ENCODE measurements at regions not wholly inside any gene's neighbourhood (a gene's known extent, or its start where the extent isn't known, plus 50 kb on each side); places are given as distances from the start of the nearest gene placed in this dataset.

DNA sequence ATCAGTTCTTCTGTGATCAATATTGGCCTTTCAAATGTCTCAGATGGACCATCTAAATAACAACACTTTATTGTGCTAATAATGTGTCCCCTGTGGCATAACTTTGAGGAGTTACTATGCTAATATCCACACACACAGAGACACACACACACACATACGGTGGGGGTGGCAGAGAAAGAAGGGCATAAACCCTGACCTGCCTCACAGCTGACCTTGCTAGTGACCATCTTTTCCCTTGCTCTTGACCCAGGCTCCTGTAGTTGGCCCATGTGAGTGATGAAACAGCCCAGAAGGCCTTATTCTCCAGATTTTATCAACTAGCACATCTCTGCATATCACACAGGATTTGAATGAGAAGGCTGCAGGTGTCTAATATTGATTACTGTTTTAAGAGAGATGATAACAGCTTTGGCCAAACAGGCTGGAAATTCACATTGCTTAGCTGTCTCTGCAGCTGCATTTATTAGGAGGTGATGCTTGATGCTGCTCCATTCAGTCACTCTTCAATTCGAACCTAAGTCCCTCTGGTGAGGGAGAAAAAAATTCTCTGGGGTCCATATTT, 176.4 kb downstream of the ACTR3 start:
- Histone ChIP-seq H3K4me1 (ENCODE audit: low read depth) (no peaks in the 10 kb centered on the region), H3K4me3 (no peak overlapping the region), H3K9me3 (no peaks in the 10 kb centered on the region), H3K36me3 (ENCODE audit: low read depth) (no peaks in the 10 kb centered on the region)
- no peak for ATAC-seq
- intact Hi-C loops (cut with DNase I, micrococcal nuclease), result no loop called here
- TF ChIP-seq, protein P1, sequence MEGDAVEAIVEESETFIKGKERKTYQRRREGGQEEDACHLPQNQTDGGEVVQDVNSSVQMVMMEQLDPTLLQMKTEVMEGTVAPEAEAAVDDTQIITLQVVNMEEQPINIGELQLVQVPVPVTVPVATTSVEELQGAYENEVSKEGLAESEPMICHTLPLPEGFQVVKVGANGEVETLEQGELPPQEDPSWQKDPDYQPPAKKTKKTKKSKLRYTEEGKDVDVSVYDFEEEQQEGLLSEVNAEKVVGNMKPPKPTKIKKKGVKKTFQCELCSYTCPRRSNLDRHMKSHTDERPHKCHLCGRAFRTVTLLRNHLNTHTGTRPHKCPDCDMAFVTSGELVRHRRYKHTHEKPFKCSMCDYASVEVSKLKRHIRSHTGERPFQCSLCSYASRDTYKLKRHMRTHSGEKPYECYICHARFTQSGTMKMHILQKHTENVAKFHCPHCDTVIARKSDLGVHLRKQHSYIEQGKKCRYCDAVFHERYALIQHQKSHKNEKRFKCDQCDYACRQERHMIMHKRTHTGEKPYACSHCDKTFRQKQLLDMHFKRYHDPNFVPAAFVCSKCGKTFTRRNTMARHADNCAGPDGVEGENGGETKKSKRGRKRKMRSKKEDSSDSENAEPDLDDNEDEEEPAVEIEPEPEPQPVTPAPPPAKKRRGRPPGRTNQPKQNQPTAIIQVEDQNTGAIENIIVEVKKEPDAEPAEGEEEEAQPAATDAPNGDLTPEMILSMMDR (IDR thresholded peaks at IDR 0.05), result no peak
- no peak for DNase-seq

DNA sequence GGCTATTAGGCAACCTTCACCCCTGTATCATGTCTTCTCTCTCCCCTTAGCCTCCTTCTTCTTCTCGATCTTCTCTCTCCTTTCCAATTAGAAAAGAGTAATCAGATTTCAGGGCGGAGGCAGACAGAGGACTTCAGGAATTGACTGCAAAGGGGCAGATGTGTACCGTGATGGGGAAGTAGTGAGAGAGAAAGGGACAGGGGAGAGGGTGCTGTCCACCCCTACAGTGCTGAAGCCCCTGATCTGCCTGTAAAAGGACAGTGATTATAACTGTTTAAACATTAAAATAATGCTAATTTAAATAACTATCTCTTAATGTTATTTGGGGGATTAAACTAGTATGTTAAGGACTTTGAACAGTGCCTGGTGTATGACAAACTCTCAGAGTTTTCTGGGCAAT, 178.5 kb downstream of the ACTR3 start:
- H3K9me3 ChIP-seq, result no peaks in the 10 kb centered on the region
- no peak overlapping the region for H3K4me3 ChIP-seq
- intact Hi-C loops (cut with DNase I, micrococcal nuclease), result no loop called here
- H3K36me3 ChIP-seq (ENCODE audit: low read depth), result no peaks in the 10 kb centered on the region
- H3K4me1 ChIP-seq (ENCODE audit: low read depth), result no peaks in the 10 kb centered on the region
- peak in 1 of 3 donors; percentile 16 for DNase-seq
- no peak for ATAC-seq
- TF ChIP-seq, protein P1 (IDR thresholded peaks at IDR 0.05), result no peak

DNA sequence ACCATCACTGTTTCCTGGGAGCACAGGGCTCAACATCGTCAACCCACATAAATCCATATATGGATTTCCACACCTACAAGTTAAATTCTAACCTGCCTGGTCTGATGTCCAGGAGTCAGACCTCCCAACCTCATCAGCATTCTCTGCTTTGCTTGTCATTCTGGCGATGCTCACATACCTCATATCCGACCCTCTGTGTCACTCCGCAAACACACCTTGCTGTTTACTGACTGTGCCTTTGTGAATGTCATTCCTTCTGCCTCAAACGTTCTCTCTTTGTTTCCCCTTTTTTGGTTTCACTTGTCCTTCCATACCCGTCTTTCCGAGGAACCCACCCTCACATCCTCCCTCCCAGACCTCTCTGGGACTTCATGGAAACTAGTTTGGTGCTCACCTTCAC, 187.1 kb downstream of the ACTR3 start:
- H3K4me3 ChIP-seq, result no peak overlapping the region
- ATAC-seq (no peak), DNase-seq (no peak)
- H3K4me1 ChIP-seq (ENCODE audit: low read depth), result no peaks in the 10 kb centered on the region
- no peaks in the 10 kb centered on the region for H3K36me3 ChIP-seq (ENCODE audit: low read depth)
- H3K9me3 ChIP-seq, result no peaks in the 10 kb centered on the region
- intact Hi-C loops (cut with DNase I, micrococcal nuclease), result no loop called here
- TF ChIP-seq, protein P1 (IDR thresholded peaks at IDR 0.05), result no peak

DNA sequence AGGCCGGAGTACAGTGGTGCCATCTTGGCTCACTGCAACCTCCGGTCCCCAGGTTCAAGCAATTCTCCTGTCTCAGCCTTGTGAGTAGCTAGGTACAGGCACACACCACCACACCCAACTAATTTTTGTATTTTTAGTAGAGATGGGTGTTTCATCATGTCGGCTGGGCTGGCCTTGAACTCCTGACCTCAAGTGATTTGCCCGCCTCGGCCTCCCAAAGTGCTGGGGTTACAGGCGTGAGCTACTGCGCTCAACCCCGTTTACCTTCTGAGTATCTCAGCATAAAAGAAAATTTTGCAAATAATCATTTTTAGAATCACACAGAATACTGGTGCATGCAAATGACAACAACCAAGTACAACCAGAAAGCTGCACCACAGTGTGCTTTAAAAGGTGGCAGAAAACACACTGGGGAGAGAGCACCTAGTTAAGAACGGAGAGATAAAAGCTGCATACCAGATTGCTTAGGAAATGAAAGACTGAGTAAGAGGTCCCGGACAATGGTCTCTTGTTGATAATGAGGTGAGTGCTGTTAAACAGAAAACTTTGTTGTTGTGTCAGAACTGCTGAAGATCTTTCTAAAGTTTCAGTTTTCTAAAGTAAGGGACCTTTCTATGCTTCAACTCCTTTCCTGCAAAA, 189.6 kb downstream of the ACTR3 start:
- Histone ChIP-seq H3K9me3 (no peaks in the 10 kb centered on the region), H3K4me1 (ENCODE audit: low read depth) (peaks cover 3% of the 10 kb centered on the region), H3K36me3 (ENCODE audit: low read depth) (no peaks in the 10 kb centered on the region), H3K4me3 (no peak overlapping the region)
- intact Hi-C loops (cut with DNase I, micrococcal nuclease), result no loop called here
- DNase-seq (no peak), ATAC-seq (no peak)
- TF ChIP-seq, protein P1 (IDR thresholded peaks at IDR 0.05), result no peak

GRCh38 chr2:114082731-114083433, 193.0 kb downstream of the ACTR3 start:
- no peaks in the 10 kb centered on the region for H3K9me3 ChIP-seq
- H3K36me3 ChIP-seq (ENCODE audit: low read depth), result no peaks in the 10 kb centered on the region

More at GRCh38 chr2:114082731-114083433, 193.0 kb downstream of the ACTR3 start:
- Histone ChIP-seq H3K4me1 (ENCODE audit: low read depth) (peaks cover 3% of the 10 kb centered on the region), H3K4me3 (no peak overlapping the region)
- DNase-seq (peak in 1 of 3 donors; percentile 8), ATAC-seq (peak; percentile 56)
- intact Hi-C loops (cut with DNase I, micrococcal nuclease), result no loop called here
- TF ChIP-seq, protein P1 (IDR thresholded peaks at IDR 0.05), result no peak
